ENCODE measurements at regions not wholly inside any gene's neighbourhood (a gene's known extent, or its start where the extent isn't known, plus 50 kb on each side); places are given as distances from the start of the nearest gene placed in this dataset.

- no peak for TF ChIP-seq CTCF (IDR thresholded peaks at IDR 0.05)
- no peaks in the 10 kb centered on the region for H3K4me1 ChIP-seq
- no peaks in the 10 kb centered on the region for H3K36me3 ChIP-seq
- no peaks in the 10 kb centered on the region for H3K27me3 ChIP-seq
- no peak overlapping the region for H3K27ac ChIP-seq
- ATAC-seq (no peak), DNase-seq (no peak)
- intact Hi-C loops (cut with DNase I): no loop called here
- peaks cover 0 to 8% of the 10 kb centered on the region in 2 donors for H3K9me3 ChIP-seq
- no peak overlapping the region for H3K4me3 ChIP-seq
Measured at GRCh38 chr15:61621865-61622264, 392.8 kb upstream of the RORA start.

- H3K36me3 ChIP-seq: no peaks in the 10 kb centered on the region
- DNase-seq (peak in 1 of 4 donors; percentile 42), ATAC-seq (peak; percentile 72)
- H3K9me3 ChIP-seq: peaks cover 0 to 8% of the 10 kb centered on the region in 2 donors
- TF ChIP-seq CTCF (IDR thresholded peaks at IDR 0.05): no peak
- intact Hi-C loops (cut with DNase I): no loop called here
- H3K27ac ChIP-seq: no peak overlapping the region
- no peaks in the 10 kb centered on the region for H3K27me3 ChIP-seq
- no peaks in the 10 kb centered on the region for H3K4me1 ChIP-seq
- no peak overlapping the region for H3K4me3 ChIP-seq
Measured at GRCh38 chr15:61621146-61621545, 392.0 kb upstream of the RORA start.

- DNase-seq: no peak
- no peak for ATAC-seq
- Histone ChIP-seq H3K4me3 (no peak overlapping the region), H3K9me3 (peaks cover 0 to 8% of the 10 kb centered on the region in 2 donors), H3K36me3 (no peaks in the 10 kb centered on the region), H3K27me3 (no peaks in the 10 kb centered on the region), H3K4me1 (no peaks in the 10 kb centered on the region), H3K27ac (no peak overlapping the region)
- TF ChIP-seq CTCF (IDR thresholded peaks at IDR 0.05): no peak
- intact Hi-C loops (cut with DNase I): no loop called here
Measured at GRCh38 chr15:61620151-61620550, 391.0 kb upstream of the RORA start.

- DNase-seq: no peak
- intact Hi-C loops (cut with DNase I): no loop called here
- no peak for ATAC-seq
- TF ChIP-seq CTCF (IDR thresholded peaks at IDR 0.05): no peak
- Histone ChIP-seq H3K27me3 (no peaks in the 10 kb centered on the region), H3K27ac (no peak overlapping the region), H3K9me3 (peaks cover 0 to 29% of the 10 kb centered on the region in 2 donors), H3K4me1 (no peaks in the 10 kb centered on the region), H3K4me3 (no peak overlapping the region), H3K36me3 (no peaks in the 10 kb centered on the region)
Measured at GRCh38 chr15:61613729-61614128, 384.6 kb upstream of the RORA start.

- H3K27me3 ChIP-seq: no peaks in the 10 kb centered on the region
- DNase-seq (no peak), ATAC-seq (no peak)
Measured at GRCh38 chr15:61613138-61613537, 384.0 kb upstream of the RORA start.

More at GRCh38 chr15:61613138-61613537, 384.0 kb upstream of the RORA start:
- no peak overlapping the region for H3K27ac ChIP-seq
- H3K36me3 ChIP-seq: no peaks in the 10 kb centered on the region
- no peak for TF ChIP-seq CTCF (IDR thresholded peaks at IDR 0.05)
- H3K4me3 ChIP-seq: no peak overlapping the region
- no peaks in the 10 kb centered on the region for H3K4me1 ChIP-seq
- peaks cover 0 to 29% of the 10 kb centered on the region in 2 donors for H3K9me3 ChIP-seq
- intact Hi-C loops (cut with DNase I): no loop called here

All from left lung (tissue), 4 donors.